HTR-8/SVneo (cell line): ENCODE measurements at regions not wholly inside any gene's neighbourhood (a gene's known extent, or its start where the extent isn't known, plus 50 kb on each side); places are given as distances from the start of the nearest gene placed in this dataset.
"Not testable (repeated sequence)": the region's sequence is repeated elsewhere in the genome, so short reads cannot be mapped to it uniquely, and the experiment has no call there.

Source experiments
- DNase-seq: peaks from one replicate; pipeline ENCODE4 v3.0.0; 2011; ENCODE audit warnings: low spot score, mixed read lengths; ENCODE audit not compliant: insufficient read length
- FAIRE-seq: peaks from 2 replicates; lab custom pipeline; 2011; peaks lifted over from hg19 to GRCh38; lab: Jason Lieb, UNC

DNA sequence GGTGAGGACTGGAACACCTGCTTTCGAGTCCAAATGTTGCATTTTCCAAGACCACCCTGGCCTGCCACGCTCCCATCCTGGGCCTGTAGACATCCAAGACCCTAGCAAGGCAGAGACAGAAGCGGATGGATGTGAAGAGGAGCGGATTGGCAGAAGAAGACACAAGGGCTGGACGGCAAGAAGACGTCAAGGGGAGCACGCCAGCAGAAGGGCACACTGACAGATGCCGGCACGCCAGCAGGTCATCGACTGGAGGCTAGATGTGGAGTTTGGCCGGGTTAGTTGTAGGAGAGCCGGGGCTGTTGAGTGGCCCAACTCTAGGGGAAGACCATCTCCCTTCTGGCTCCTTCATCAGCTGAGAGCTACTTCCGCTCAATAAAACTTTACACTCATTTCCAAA is 251.6 kb downstream of the ZWINT start:
- DNase-seq (no peak), FAIRE-seq (no peak)

DNA sequence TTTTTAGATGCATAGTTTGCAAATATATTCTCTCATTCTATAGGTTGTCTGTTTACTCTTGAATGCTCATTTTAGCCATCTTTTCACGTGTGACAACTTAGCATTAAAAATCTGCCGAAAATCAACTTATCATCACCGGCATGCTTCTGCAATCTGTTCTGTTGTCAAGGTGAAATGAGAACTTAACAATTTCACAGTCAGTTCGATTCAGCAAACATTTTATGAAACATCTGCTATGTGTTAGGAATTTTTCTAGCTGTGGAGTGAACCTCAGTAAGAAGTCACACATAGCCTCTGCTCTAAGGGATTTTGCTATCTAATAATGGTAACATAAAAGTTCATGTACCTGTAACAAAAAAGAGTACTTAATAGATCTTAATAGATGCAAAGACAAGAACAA is 256.1 kb downstream of the ZWINT start:
- no peak for DNase-seq
- no peak for FAIRE-seq

DNA sequence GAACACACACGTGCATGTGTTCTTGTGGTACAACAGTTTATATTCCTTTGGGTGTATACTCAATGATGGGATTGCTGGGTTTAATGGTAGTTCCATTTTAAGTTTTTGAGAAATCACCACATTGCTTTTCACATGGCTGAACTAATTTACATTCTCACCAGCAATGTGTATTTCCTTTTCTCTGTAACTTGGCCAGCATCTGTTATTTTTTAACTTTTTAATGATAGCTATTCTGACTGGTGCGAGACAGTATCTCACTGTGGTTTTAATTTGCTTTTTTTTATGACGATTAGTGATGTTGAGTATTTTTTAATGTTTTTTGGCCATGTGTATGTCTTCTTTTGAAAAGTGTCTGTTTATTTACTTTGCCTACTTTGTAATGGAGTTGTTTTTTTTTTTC is 256.6 kb downstream of the ZWINT start:
- DNase-seq (no peak), FAIRE-seq (no peak)

DNA sequence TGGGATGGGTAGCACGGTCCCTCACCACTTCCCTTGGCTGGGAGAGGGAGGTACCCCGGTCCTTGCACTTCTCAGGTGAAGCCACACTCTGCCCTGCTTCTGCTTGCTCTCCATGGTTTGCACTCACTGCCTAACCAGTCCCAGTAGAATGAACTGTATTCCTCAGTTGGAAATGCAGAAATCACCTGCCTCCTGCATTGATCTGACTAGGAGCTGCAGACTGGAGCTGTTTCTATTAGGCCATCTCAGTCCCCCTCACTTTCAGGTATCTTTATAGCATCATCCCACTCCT is 264.9 kb downstream of the ZWINT start:
- FAIRE-seq: no peak
- no peak for DNase-seq

DNA sequence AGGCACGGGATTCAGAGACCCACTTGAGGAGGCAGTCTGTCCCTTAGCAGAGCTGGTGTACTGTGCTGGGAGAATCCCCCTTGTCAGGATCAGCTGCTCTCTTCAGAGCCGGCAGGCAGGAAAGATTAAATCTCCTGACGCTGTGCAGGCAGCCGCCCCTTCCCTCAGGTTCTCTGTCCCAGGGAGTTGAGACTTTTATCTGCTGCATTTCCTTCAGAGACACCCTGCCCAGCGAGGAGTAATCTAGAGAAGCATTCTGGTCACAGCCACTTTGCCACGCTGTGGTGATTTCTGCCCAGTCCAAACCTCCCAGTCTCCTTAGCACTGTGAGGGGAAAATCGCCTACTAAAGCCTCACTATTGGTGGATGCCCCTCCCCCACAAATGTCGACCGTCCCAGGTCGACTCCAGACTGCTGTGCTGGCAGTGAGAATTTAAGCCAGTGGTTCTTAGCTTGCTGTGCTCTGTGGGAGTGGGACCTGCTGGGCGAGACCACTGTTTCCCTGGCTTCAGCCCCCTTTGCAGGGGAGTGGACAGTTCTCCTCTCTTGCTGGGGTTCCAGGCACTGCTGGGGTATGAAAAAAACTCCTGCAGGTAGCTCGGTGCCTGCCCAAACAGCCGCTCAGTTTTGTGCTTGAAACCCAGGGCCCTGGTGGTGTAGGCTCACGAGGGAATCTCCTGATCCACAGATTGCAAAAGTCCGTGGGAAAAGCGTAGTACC is 265.4 kb downstream of the ZWINT start:
- no peak for DNase-seq
- FAIRE-seq: no peak

DNA sequence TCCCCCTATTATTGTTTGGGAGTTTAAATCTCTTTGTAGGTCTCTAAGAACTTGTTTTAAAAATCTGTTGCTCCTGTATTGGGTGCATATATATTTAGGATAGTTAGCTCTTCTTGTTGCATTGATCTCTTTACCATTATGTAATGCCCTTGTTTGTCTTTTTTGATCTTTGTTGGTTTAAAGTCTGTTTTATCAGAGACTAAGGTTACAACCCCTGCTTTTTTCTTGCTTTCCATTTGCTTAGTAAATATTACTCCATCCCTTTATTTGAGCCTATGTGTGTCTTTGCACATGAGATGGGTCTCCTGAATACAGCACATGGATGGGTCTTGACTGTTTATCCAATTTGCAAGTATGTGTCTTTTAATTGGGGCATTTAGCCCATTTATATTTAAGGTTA is 267.4 kb downstream of the ZWINT start:
- DNase-seq, FAIRE-seq: not testable (repeated sequence)

DNA sequence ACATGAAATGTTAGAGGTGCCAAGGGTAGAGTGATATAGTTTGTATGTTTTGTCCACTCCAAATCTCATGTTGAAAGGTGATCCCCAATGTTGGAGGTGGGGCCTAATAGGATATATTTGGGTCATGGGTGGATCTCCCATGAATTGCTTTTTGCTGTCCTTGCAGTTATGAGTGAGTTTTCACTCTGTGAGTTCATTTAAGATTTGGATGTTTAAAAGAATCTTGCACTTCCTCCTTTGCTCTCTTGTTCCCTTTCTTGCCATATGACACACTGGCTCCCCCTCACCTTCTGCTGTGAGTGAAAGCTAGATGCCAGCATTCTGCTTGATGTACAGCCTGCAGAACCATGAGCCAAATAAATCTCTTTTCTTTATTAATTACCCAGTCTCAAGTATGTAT is 269.2 kb downstream of the ZWINT start:
- no peak for FAIRE-seq

DNA sequence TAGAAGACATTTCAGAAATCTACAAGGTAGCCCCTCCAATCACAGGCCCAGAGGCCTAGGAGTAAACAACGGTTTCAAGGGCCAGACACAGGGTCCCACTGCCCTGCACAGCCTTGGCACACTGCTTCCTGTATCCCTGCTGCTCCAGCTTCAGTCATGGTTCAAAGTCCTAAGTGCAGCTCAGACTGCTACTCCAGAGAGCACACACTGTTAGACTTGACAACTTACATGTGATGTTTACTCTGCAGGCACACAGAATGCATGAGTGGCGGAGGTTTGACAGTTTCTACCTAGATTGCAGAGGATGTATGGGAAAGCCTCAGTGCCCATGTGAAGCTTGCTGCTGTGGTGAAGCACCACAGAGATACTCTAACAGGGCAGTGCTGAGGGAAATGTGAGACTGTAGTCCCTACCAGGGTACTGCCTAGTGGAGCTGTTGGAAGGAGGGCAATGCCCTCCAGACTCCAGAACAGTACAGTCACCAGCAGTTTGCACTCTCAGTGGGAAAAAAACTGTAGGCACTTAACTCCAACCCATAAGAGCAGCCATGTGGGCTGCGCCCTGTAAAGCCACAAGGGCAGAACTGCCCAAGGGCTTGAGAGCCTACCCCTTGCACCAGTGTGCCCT is 270.0 kb downstream of the ZWINT start:
- FAIRE-seq (no peak), DNase-seq (no peak)

More for the DNA sequence above, 269.2 kb downstream of the ZWINT start:
- no peak for DNase-seq

DNA sequence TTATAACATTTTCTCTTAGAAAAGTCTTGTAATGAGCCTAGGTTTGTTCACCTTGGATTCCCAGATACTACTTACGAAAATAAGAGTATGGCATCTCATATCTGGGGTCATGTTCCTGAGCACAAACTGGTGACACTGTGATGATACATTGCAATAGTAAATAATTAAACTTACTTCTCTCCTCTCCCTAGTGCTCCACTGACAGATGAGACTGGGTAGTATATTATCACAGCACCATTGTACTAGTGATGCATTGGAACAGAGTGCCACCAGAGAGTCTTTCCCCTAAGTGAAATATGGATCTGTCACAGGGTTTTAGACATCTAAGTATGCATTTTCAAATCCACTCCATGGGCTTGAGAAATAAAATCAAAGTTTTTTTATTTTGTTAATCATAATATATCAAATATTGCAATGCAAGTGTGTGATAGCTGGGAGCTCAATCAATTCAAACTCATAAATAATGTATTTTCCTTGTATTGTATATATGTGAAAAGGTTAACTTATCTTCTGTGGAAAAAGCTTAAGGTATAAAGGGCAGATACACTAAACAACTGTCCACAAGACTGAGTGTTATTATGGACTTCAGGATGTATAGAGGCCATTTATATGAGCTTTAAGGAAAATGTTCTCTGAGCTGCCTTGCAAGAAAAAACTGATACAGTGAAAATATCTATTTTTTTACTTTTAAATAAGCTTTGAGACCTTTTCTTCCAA is 275.5 kb downstream of the ZWINT start:
- no peak for FAIRE-seq

DNA sequence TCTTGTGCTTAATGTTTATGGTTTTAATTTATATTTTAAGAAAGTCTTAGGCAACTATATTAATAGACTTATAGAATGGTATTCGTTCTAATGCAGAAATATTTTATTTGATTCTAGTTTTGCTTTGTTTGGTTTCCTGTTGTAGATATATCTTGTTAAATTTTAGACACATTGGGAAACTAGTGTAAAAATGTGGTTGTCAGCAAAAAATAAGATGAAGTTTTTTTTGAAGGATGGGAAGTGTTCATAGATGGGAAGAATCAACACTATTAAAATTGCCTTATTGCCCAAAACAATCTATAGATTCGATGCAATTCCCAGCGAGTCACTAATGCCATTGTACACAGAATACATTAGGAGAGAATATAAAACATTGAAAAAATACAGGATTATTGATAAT is 278.9 kb downstream of the ZWINT start:
- FAIRE-seq: no peak
- DNase-seq: no peak

More for the DNA sequence above, 275.5 kb downstream of the ZWINT start:
- DNase-seq: no peak

DNA sequence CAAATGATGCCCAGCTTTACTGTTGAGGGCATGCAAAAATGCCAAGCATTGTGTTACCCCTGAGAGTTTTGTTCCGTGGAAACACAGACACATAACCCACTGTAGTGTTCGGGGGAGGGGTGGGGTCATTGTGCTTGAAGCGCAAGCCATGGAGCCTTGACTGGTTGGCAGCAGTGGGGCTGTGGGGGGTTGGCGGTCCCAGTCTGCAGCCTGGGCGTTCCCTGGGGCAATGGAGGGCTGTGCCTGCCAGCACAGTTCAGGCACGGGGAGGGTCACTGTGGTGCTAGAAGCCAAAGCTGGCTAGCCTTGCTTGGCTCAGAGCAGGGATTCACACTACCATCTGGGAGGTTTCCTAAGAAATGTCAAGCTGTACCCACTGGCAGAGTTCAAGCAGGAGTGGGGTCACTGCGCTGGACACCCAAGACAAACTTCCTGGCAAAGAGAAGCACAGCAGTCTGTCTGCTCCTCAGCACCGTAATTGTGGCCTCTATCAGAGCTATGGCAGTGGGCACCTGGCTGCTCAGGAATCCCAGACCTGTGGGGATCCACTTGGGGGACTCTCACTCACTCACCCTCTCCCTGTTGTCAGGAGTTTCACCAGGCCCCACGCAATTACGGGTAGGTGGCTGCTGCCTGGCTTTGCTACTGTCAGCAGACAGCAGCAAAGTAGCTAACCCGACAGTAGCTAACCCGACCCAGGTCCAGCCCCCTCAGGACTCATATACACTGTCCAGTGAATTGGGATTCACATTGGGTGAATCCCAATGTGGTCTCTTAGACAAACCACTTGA is 292.4 kb downstream of the ZWINT start:
- no peak for FAIRE-seq
- DNase-seq: no peak

DNA sequence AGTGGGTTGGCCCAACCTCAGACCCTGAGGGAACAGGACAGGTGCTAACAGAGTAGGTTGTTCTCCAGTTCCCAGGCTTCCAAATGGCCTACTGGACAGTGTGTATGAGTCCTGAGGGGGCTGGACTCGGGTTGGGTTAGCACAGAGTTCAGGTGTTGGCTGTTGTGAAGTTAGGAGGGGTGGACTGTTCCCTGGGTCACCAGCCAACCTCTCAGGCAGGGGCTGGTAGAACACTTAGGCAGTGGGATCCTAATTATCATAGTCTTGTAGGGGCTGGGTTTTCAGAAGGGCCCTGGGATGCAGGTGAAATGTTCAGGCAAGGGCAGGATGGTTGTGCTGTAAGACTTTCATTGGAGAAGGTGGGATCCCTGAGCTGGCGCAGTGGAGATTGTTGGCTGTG is 293.0 kb downstream of the ZWINT start:
- FAIRE-seq: no peak
- DNase-seq: no peak

DNA sequence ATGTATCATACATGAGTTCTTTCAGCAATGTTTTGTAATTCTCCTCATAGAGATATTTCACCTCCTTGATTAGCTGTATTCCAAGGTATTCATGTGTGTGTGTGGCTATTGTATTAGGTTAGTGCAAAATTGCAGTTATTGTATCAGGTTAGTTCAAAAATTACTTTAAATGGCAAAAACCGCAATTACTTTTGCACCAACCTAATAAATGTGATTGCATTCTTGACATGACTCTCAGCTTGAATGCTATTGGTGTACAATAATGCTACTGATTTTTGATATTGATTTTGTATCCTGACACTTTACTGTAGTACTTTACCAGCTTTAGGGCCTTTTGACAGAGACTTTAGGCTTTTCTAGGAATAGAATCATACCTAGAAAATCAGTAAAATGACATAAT is 297.4 kb downstream of the ZWINT start:
- no peak for FAIRE-seq

DNA sequence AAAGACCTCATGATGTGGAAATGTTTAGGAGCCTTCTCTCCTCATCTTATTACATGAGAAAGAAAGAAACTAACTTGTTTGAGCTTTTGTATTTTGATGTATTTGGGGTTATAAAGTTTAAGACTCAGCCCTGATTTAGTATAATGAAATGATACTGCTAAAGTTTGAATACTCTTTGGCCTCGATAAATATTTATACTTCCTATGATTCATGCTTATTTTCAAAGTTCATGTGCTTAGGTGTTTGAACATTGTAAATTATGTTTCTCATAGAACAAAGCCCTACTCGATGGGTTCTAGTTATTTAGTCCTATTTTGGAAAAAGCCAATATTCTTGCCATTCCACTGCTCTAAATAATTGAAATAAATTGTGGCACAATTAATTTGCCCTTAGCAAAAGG is 303.2 kb downstream of the ZWINT start:
- DNase-seq (no peak), FAIRE-seq (no peak)

More for the DNA sequence above, 297.4 kb downstream of the ZWINT start:
- no peak for DNase-seq

DNA sequence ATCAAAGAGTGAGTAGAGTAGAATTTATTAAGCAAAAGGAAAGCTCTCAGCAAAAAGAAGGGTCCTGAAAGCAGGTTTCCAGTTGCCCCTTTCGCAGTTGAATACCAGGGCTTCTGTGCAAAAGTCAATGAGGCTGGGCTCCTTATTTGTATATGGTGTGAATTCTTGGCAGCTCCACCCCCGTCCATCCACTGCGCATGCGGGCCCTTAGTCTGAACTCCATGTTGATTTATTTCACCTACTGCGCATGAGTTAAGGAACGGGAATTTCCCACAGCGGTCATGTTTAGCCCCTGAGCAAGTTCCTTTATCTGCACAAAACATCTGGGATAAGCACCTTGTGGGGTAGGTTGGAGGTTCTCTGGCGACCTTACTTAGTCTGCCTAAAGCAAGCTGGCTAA is 325.6 kb downstream of the ZWINT start:
- DNase-seq (no peak), FAIRE-seq (no peak)

DNA sequence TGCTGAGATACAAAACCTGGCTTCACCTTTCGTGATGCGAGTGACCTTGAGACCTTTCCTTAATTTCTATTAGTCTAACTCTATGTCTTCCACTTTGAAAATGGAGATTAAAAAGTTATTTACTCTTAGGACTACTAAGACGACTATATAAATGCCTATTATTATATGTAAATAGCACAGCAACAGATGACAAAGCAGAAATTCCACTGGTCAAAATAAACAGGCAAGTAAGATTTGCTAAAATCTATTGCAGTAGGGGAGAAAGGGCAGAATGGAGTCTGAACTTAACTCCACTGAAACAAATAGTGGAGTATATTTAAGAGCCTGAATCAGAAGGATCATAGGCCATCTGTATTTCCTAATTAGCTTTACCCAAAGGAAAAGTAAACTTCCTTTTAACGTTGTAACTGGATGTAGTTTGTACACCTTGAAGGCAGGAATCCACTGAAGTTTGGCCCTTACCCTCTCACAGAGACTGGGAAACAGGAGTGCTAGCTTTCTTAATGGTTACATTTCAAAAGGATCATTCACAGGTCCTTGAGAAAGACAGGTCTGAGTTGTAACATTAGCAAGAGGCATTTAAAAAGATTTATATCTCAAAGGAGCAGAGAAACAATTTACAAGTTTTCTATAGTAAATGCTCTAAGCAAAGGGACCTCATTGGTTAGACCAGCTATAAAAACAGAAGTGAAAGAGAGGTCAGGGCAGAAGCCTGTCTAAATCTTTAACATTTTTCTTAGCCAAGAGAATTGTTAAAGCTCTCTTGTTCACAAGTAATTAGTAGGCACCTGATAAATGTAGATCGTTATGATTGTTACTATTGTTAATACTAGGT is 332.5 kb downstream of the ZWINT start:
- no peak for FAIRE-seq

DNA sequence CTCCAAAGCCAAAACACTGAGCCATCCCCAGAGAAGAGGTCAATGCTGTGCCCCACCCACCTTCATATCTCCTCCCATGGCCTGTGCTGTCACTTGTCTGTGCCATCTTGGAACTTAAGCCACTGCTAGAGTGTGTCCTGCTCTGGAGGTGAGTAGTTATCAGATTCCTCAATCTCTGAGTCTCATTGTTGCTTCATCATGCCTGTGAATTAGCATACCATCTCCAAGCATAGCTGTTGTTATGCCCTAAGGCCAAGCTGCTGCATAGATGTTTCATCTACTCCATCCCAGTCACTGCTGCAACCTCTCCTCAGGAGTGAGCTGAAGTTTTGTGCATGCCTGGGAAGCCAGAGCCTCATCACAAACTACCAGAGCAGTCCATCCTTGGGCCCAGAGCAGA is 349.0 kb downstream of the ZWINT start:
- DNase-seq (no peak), FAIRE-seq (no peak)

More for the DNA sequence above, 332.5 kb downstream of the ZWINT start:
- DNase-seq: no peak

DNA sequence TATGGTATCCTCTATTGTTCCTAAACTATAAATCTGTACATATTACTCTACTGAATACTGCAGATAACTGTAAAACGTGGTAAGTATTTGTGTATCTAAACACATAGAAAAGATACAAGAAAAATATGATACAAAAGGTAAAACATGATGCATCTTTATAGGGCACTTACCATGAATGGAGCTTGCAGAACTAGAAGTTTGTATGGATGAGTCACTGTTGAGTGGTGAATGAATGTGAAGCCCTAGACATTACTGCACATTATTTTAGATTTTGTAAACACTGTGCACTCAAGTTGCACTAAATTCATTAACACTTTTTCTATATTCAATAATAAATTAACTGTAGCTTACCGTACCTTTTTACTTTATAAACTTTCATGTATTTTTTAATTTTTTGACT is 357.5 kb downstream of the ZWINT start:
- DNase-seq: no peak
- FAIRE-seq: no peak

DNA sequence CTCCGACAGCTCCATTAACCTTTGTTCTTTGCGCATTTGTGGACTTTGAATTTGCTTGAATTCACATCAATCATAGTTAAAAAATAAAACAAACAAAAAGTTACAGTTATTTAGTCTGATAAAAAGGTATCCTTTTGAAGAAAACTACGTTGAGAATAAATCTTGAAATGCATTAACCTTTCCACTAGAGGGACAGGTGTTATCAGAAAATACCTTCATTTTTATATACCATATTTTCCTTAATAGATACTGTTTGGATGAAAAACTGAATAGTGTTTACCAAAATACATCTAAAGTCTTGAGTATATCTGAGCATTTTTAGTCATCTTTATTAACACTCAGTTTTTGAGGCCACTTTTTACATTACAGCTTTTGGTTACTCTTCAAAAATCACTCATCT is 371.9 kb downstream of the ZWINT start:
- FAIRE-seq (no peak), DNase-seq (no peak)

DNA sequence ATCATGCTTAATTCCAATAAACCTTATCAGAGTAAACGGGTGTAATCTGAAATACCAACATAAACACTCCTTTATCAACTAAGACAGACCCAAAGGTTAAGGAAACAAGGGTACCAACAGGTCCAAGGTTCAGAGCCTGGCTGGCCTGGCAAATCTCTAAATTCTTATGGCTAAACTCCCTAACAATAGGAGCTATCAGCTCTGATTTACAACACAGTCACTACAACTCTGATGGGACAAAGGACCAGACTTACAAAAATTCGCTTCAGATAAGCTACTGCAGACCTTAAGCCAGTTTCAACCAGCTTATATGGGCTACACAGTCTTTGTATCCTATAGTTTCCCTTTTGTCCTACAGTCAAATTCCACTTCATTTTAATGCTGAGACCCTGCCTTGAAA is 381.9 kb downstream of the ZWINT start:
- no peak for FAIRE-seq
- no peak for DNase-seq
